ENCODE measurements at regions not wholly inside any gene's neighbourhood (a gene's known extent, or its start where the extent isn't known, plus 50 kb on each side); places are given as distances from the start of the nearest gene placed in this dataset.

DNA sequence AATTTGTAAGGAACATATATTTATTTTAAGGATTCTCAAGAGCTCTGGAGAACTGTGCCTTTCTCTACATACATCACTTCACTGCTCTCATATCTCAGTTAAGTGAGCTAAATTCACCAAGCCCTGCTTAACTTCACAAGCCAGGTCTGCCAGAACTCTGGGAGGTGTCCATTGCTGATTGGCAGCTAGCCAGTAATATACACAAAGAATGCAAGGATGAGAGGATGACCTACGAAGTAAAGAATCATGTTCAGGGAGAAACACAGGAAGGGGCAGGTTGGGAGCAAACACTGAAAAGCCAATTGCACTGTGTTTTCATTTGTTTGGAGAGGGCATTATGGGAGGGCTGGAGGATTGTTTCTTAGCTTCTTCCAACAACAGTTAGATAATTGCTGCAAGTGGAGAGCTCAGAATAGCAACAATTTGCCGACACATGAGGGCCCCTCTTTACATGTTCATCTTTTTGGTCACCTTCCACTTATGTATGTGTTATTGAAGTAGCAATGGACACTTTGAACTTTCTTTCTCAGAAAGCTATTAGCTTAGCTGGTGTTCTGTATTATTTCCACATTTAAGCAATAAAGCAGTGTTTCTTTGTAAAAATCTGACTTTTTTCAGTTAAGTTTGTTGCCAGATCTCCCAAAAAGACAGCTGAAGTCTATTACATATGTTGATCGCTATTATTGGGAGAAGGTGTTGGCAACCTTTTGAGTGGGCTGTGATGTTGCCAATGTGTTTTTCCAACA is 254.8 kb downstream of the LTN1 start:
- DNase-seq (ENCODE audit: extremely low spot score), result no peak
- TF ChIP-seq, protein P1, sequence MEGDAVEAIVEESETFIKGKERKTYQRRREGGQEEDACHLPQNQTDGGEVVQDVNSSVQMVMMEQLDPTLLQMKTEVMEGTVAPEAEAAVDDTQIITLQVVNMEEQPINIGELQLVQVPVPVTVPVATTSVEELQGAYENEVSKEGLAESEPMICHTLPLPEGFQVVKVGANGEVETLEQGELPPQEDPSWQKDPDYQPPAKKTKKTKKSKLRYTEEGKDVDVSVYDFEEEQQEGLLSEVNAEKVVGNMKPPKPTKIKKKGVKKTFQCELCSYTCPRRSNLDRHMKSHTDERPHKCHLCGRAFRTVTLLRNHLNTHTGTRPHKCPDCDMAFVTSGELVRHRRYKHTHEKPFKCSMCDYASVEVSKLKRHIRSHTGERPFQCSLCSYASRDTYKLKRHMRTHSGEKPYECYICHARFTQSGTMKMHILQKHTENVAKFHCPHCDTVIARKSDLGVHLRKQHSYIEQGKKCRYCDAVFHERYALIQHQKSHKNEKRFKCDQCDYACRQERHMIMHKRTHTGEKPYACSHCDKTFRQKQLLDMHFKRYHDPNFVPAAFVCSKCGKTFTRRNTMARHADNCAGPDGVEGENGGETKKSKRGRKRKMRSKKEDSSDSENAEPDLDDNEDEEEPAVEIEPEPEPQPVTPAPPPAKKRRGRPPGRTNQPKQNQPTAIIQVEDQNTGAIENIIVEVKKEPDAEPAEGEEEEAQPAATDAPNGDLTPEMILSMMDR (IDR thresholded peaks at IDR 0.05; ENCODE audit: control extremely low read depth, extremely low read depth, low read depth, missing control alignments), result no peak
- ChIA-PET POLR2A (no interaction called here), CTCF (interaction anchor here (1.0 to 4.3 kb wide), 4 partner anchors 8 to 221 kb away, joined by 3 to 66 read pairs (median 6); no protein-coding TSS in a partner anchor)

DNA sequence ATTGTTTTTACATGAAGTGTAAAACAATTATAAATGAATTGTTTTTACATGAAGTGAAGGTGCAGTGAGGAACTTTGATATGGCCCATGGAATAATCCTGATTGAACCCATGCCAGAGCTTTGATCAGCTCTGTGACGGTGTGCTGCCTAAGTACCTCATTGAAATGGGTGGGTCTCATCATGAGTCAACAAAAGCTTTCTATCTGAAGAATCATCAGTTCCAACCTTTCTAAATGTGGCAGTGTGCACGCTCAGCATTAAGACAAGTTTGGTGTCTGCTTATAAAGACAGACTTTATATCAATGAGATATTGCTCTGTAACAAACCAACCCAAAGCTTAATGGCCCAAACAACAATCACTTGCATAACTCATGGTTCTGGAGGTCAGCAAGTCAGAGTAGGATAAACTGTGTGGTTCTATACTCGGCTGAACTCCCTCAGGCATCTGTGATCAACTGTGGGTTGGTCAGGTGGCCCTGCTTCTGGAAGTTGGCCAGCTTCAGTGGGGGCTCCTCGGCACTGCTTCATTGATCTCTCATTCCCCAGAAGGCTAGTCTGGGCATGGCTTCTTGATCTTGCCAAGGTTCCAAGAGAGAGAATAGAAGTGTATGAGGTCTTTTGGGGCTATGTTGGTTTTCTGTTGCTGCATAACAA is 258.0 kb downstream of the LTN1 start:
- ChIA-PET POLR2A (no interaction called here), CTCF (interaction anchor here (1.7 to 4.3 kb wide), 2 partner anchors 11 to 218 kb away, joined by 6 to 66 read pairs; no protein-coding TSS in a partner anchor)
- DNase-seq (ENCODE audit: extremely low spot score), result no peak
- TF ChIP-seq, protein P1 (IDR thresholded peaks at IDR 0.05; ENCODE audit: control extremely low read depth, extremely low read depth, low read depth, missing control alignments), result no peak

DNA sequence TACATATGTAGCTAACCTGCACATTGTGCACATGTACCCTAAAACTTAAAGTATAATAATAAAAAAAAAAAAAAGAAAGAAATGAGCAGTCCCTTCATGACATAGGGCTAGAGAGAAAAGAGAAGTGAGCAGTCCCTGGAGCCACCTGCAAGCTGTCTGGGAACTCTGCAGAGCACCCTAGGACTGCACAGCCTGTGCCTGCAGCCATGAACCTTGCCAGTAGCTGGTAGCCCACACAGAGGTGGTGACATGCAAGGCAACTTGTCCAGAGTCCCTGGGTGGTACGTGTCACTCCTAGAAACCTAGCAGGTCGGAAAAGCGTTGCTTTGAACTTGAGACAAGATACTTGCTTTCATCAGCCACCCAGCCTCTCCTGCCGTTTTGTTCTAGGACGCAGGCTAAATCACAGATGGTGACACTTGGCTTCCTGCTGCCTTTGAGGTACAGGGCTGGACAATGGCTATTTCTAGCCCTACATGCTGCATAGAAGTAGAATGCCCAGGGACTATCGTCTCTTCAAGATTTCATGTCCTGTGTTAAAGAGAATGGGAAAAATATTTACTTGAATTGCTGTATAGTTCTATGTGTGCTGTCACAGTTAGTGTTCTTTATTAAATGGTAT is 260.9 kb downstream of the LTN1 start:
- ChIA-PET CTCF (interaction anchor here (1.5 kb wide), 1 partner anchor 13 kb away, joined by 3 read pairs; no protein-coding TSS in a partner anchor), POLR2A (no interaction called here)
- TF ChIP-seq, protein P1 (IDR thresholded peaks at IDR 0.05; ENCODE audit: control extremely low read depth, extremely low read depth, low read depth, missing control alignments), result no peak
- DNase-seq (ENCODE audit: extremely low spot score), result no peak

DNA sequence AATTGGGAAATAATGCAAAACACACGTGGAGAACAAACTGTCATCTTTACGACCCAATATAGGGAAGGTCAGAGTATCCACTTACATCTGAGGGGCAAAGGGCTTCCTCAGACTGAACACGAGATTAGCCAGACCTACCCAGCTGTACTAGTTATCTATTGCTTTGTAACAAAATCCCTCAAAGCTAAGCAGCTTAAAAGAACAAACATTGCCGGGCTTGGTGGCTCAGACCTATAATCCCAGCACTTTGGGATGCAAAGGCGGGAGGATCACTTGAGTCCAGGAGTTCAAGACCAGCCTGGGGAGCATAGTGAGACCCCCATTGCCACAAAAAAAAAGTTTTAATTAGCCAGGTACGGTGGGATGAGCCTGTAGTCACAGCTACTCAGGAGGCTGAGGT is 262.8 kb downstream of the LTN1 start:
- POLR2A ChIA-PET, result interaction anchor here (0.7 kb wide), 1 partner anchor 909 kb away, joined by 4 read pairs; no protein-coding TSS in a partner anchor
- no peak for DNase-seq (ENCODE audit: extremely low spot score)
- TF ChIP-seq, protein P1 (IDR thresholded peaks at IDR 0.05; ENCODE audit: control extremely low read depth, extremely low read depth, low read depth, missing control alignments), result no peak
- CTCF ChIA-PET, result interaction anchor here (2.7 kb wide), 1 partner anchor 16 kb away, joined by 12 read pairs; no protein-coding TSS in a partner anchor

DNA sequence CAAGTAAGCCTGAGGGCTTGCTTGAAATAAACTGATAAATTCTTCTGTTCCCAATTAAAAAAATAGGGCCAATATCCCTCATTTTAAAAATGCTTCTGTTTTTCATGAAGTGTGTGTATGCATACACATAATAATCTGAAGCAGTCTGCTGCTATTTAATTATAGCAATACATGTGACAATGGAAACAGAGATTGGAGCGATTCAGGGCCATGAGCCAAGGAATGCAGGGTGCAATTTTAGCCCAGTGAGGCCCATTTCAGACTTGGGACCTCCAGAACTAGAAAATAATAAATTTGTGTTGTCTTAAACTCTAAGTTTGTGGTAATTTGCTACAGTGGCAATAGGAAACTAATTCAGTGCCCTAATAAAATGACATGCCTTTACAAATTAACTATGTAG is 264.9 kb downstream of the LTN1 start:
- ChIA-PET POLR2A (no interaction called here), CTCF (interaction anchor here (1.0 to 2.7 kb wide), 2 partner anchors 10 to 18 kb away, joined by 3 to 12 read pairs; no protein-coding TSS in a partner anchor)
- TF ChIP-seq, protein P1 (IDR thresholded peaks at IDR 0.05; ENCODE audit: control extremely low read depth, extremely low read depth, low read depth, missing control alignments), result no peak
- no peak for DNase-seq (ENCODE audit: extremely low spot score)

DNA sequence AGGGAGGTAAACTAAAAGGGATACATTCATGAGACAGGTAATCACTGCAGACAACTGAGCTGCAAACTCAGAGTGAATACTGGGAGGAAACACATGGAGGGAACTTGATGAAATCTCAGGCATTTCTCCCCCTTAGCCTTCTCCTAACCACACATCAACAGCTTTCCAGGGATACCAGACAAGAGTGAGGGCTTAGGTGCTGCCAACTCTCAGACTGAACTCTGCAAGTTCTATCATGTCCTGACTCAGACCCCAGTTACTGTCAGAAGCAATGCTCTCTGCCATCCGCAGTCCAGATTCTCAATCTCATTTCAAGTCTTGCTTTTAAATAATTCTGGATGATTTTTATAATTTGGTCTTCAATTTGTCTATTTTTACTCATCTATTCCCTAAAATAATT is 267.3 kb downstream of the LTN1 start:
- DNase-seq (ENCODE audit: extremely low spot score), result no peak
- POLR2A ChIA-PET, result no interaction called here
- CTCF ChIA-PET, result interaction anchor here (2.7 kb wide), 1 partner anchor 20 kb away, joined by 16 read pairs; no protein-coding TSS in a partner anchor
- TF ChIP-seq, protein P1 (IDR thresholded peaks at IDR 0.05; ENCODE audit: control extremely low read depth, extremely low read depth, low read depth, missing control alignments), result no peak
